HUES64 (cell line): ENCODE measurements at regions not wholly inside any gene's neighbourhood (a gene's known extent, or its start where the extent isn't known, plus 50 kb on each side); places are given as distances from the start of the nearest gene placed in this dataset.
"Not testable (repeated sequence)": the region's sequence is repeated elsewhere in the genome, so short reads cannot be mapped to it uniquely, and the experiment has no call there.

Experiments used
- H3K27ac ChIP-seq: 2 replicates; pipeline ENCODE4 v1.7.0; 2013; ENCODE audit warnings: low read depth, low read length, inconsistent platforms
- H3K27me3 ChIP-seq: 2 replicates; pipeline ENCODE4 v1.6.1; 2013; ENCODE audit warnings: mild to moderate bottlenecking, low read length; ENCODE audit not compliant: insufficient read depth
- H3K36me3 ChIP-seq: 2 replicates; pipeline ENCODE4 v1.6.1; 2013; ENCODE audit warnings: mild to moderate bottlenecking, low read length; ENCODE audit not compliant: insufficient read depth
- H3K4me1 ChIP-seq: 2 replicates; pipeline ENCODE4 v1.6.1; 2013; ENCODE audit warnings: mild to moderate bottlenecking, low read length, moderate library complexity; ENCODE audit not compliant: insufficient read depth
- H3K4me3 ChIP-seq: 2 replicates; pipeline ENCODE4 v1.5.1; 2013; ENCODE audit warnings: mild to moderate bottlenecking, low read length, moderate library complexity
- H3K9ac ChIP-seq: 2 replicates; pipeline ENCODE4 v1.6.1; 2013; ENCODE audit warnings: mild to moderate bottlenecking, low read depth, low read length
- H3K9me3 ChIP-seq: 2 replicates; pipeline ENCODE4 v1.6.1; 2013; ENCODE audit warnings: low read depth, low read length; ENCODE audit not compliant: insufficient read depth
- WGBS: fragments of 150-250, 120-280 bp; methylation state at CpG from one replicate; pipeline ENCODE4 v1.1.7; 2013; ENCODE audit warnings: missing lambda C conversion rate; 5-methylcytosine and 5-hydroxymethylcytosine counted together

- WGBS = 97% methylated on average over 3 of the region's 4 CpGs
- H3K36me3 ChIP-seq = no peaks in the 10 kb centered on the region
- H3K4me1 ChIP-seq = no peaks in the 10 kb centered on the region
- peaks cover 18% of the 10 kb centered on the region for H3K9me3 ChIP-seq
- no peak overlapping the region for H3K27ac ChIP-seq
- H3K4me3 ChIP-seq = no peak overlapping the region
- H3K9ac ChIP-seq = no peak overlapping the region
- no peaks in the 10 kb centered on the region for H3K27me3 ChIP-seq
These were observed 505.0 kb upstream of the SOX9 start for GRCh38 chr17:71615820-71616219.

GRCh38 chr17:71617767-71618166, 503.1 kb upstream of the SOX9 start:
- not testable (repeated sequence) for H3K4me3 ChIP-seq, H3K9ac ChIP-seq, H3K27me3 ChIP-seq, H3K4me1 ChIP-seq, H3K27ac ChIP-seq, H3K36me3 ChIP-seq
- H3K9me3 ChIP-seq = peaks cover 18% of the 10 kb centered on the region

- Histone ChIP-seq H3K27me3 (no peaks in the 10 kb centered on the region), H3K9me3 (no peaks in the 10 kb centered on the region), H3K4me1 (no peaks in the 10 kb centered on the region), H3K9ac (no peak overlapping the region), H3K27ac (no peak overlapping the region), H3K4me3 (no peak overlapping the region), H3K36me3 (no peaks in the 10 kb centered on the region)
- WGBS = no CpG with 5 or more reads among the region's 1 CpG
These were observed 495.5 kb upstream of the SOX9 start for GRCh38 chr17:71625330-71625729.

- no peak overlapping the region for H3K27ac ChIP-seq
- no peaks in the 10 kb centered on the region for H3K9me3 ChIP-seq
- no peaks in the 10 kb centered on the region for H3K27me3 ChIP-seq
- H3K9ac ChIP-seq = no peak overlapping the region
- no peaks in the 10 kb centered on the region for H3K4me1 ChIP-seq
- H3K36me3 ChIP-seq = no peaks in the 10 kb centered on the region
- no peak overlapping the region for H3K4me3 ChIP-seq
- 88% methylated on average over 1 of the region's 1 CpG for WGBS
These were observed 492.5 kb upstream of the SOX9 start for GRCh38 chr17:71628306-71628705.

GRCh38 chr17:71631483-71631882, 489.3 kb upstream of the SOX9 start:
- no peaks in the 10 kb centered on the region for H3K27me3 ChIP-seq
- WGBS = 84% methylated on average over 1 of the region's 1 CpG
- H3K4me1 ChIP-seq = no peaks in the 10 kb centered on the region
- no peak overlapping the region for H3K4me3 ChIP-seq
- no peaks in the 10 kb centered on the region for H3K9me3 ChIP-seq
- no peaks in the 10 kb centered on the region for H3K36me3 ChIP-seq
- no peak overlapping the region for H3K27ac ChIP-seq
- no peak overlapping the region for H3K9ac ChIP-seq

- Histone ChIP-seq H3K9me3 (no peaks in the 10 kb centered on the region), H3K4me3 (no peak overlapping the region), H3K36me3 (no peaks in the 10 kb centered on the region), H3K27me3 (no peaks in the 10 kb centered on the region), H3K9ac (no peak overlapping the region), H3K4me1 (no peaks in the 10 kb centered on the region), H3K27ac (no peak overlapping the region)
- WGBS = 73% methylated on average over 2 of the region's 2 CpGs
These were observed 488.5 kb upstream of the SOX9 start for GRCh38 chr17:71632328-71632727.

- Histone ChIP-seq H3K36me3 (no peaks in the 10 kb centered on the region), H3K4me1 (no peaks in the 10 kb centered on the region), H3K9me3 (no peaks in the 10 kb centered on the region), H3K27me3 (no peaks in the 10 kb centered on the region), H3K9ac (no peak overlapping the region), H3K27ac (no peak overlapping the region), H3K4me3 (no peak overlapping the region)
- 87% methylated on average over 4 of the region's 4 CpGs for WGBS
These were observed 487.4 kb upstream of the SOX9 start for GRCh38 chr17:71633391-71633849.

- Histone ChIP-seq H3K9ac (no peak overlapping the region), H3K27me3 (no peaks in the 10 kb centered on the region), H3K4me3 (no peak overlapping the region), H3K9me3 (no peaks in the 10 kb centered on the region), H3K27ac (no peak overlapping the region), H3K36me3 (no peaks in the 10 kb centered on the region), H3K4me1 (no peaks in the 10 kb centered on the region)
- WGBS = 96% methylated on average over 1 of the region's 1 CpG
These were observed 486.4 kb upstream of the SOX9 start for GRCh38 chr17:71634376-71634775.

- 97% methylated on average over 3 of the region's 5 CpGs for WGBS
- no peak overlapping the region for H3K4me3 ChIP-seq
- H3K4me1 ChIP-seq = no peaks in the 10 kb centered on the region
- no peaks in the 10 kb centered on the region for H3K36me3 ChIP-seq
- no peaks in the 10 kb centered on the region for H3K9me3 ChIP-seq
- H3K27me3 ChIP-seq = no peaks in the 10 kb centered on the region
- no peak overlapping the region for H3K27ac ChIP-seq
- no peak overlapping the region for H3K9ac ChIP-seq
These were observed 485.6 kb upstream of the SOX9 start for GRCh38 chr17:71635187-71635586.

- no CpG with 5 or more reads among the region's 1 CpG for WGBS
- H3K36me3 ChIP-seq = no peaks in the 10 kb centered on the region
These were observed 484.2 kb upstream of the SOX9 start for GRCh38 chr17:71636644-71637043.

GRCh38 chr17:71638668-71639067, 482.2 kb upstream of the SOX9 start:
- 98% methylated on average over 3 of the region's 4 CpGs for WGBS
- Histone ChIP-seq H3K9me3 (no peaks in the 10 kb centered on the region), H3K4me1 (no peaks in the 10 kb centered on the region), H3K27ac (no peak overlapping the region), H3K36me3 (no peaks in the 10 kb centered on the region), H3K27me3 (no peaks in the 10 kb centered on the region), H3K4me3 (no peak overlapping the region), H3K9ac (no peak overlapping the region)

More at GRCh38 chr17:71636644-71637043, 484.2 kb upstream of the SOX9 start:
- Histone ChIP-seq H3K9me3 (no peaks in the 10 kb centered on the region), H3K27me3 (no peaks in the 10 kb centered on the region), H3K4me3 (no peak overlapping the region), H3K4me1 (no peaks in the 10 kb centered on the region), H3K27ac (no peak overlapping the region), H3K9ac (no peak overlapping the region)

- Histone ChIP-seq H3K27ac (no peak overlapping the region), H3K4me1 (no peaks in the 10 kb centered on the region), H3K36me3 (no peaks in the 10 kb centered on the region), H3K9me3 (no peaks in the 10 kb centered on the region), H3K9ac (no peak overlapping the region), H3K4me3 (no peak overlapping the region), H3K27me3 (no peaks in the 10 kb centered on the region)
These were observed 481.0 kb upstream of the SOX9 start for GRCh38 chr17:71639865-71640264.
